Uterus (tissue), 3 donors: ENCODE measurements at regions not wholly inside any gene's neighbourhood (a gene's known extent, or its start where the extent isn't known, plus 50 kb on each side); places are given as distances from the start of the nearest gene placed in this dataset.

Experiments used
- DNase-seq, 2 donors: peaks; one replicate each; pipeline ENCODE4 v3.0.0-alpha.2; 2019 to 2020
- H3K27ac ChIP-seq, 2 donors: fragments of 200-600 bp; sonication (generic); 1 replicate in 1 of 2; 2 replicates in 1 of 2; pipeline ENCODE4 v1.5.1; 2016 to 2018
- H3K27me3 ChIP-seq, 2 donors: fragments of 200-600 bp; sonication (generic); one replicate each; pipeline ENCODE4 v1.5.1; 2018 to 2019; ENCODE audit warnings: control low read depth in 1 of 2
- H3K36me3 ChIP-seq, 2 donors: fragments of 200-600 bp; sonication (generic); one replicate each; pipeline ENCODE4 v1.5.1; 2019; ENCODE audit warnings: control low read depth in 1 of 2
- H3K4me1 ChIP-seq, 2 donors: fragments of 200-600 bp; sonication (generic); one replicate each; pipeline ENCODE4 v1.5.1; 2018 to 2019; ENCODE audit warnings: control low read depth in 1 of 2
- H3K4me3 ChIP-seq, 2 donors: fragments of 200-600 bp; sonication (generic); 1 replicate in 1 of 2; 2 replicates in 1 of 2; pipeline ENCODE4 v1.5.1; 2018 to 2019; ENCODE audit warnings: mild to moderate bottlenecking in 1 of 2
- H3K9me3 ChIP-seq, 2 donors: fragments of 200-600 bp; sonication (generic); one replicate each; pipeline ENCODE4 v1.5.1; 2019; ENCODE audit warnings: control low read depth in 1 of 2
- POLR2A ChIP-seq, 2 donors: fragments of 450-650 bp; IDR thresholded peaks; one replicate each; pipeline ENCODE4 v1.6.1; 2016; ENCODE audit warnings: antibody characterized with exemption in 2 of 2, mild to moderate bottlenecking in 1 of 2, moderate library complexity in 1 of 2
- intact Hi-C: fragments of 100-400 bp; cut with DNase I; formaldehyde crosslinking; loops from one replicate; pipeline ENCODE4 v1.15.1; 2023; ENCODE audit warnings: low total_unique reads
- TF ChIP-seq, protein P1 (sequence below), 4 experiments: fragments of 200-600 bp in 2 of 4; fragments of 450-650 bp in 2 of 4; sonication (generic) in 2 of 4; IDR thresholded peaks; one replicate each; pipeline ENCODE4 v1.5.1; 2016 to 2019; ENCODE audit warnings: antibody characterized with exemption in 4 of 4, mild to moderate bottlenecking in 2 of 4, moderate library complexity in 1 of 4
- donor health status: DM: yes; HTN: yes; CAD: no.

DNA sequence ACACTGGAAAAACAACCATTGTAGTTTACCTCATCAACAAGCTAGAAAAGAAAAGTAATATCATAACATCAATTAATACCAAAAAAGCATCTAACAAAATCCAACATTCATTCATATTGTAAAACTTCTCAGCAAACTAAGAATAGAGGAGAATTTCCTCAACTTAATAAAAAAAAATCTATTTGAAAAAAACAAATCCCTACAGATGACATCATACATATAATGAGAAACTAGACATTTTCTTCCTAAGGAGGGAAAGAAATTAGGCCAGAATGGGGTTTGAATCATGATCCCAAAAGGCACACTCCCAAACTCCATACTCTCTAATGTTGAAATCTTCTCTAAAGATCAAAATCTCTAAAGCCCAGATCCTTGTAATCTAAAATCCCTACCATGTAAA lies 460.0 kb downstream of the IRS1 start:
- Histone ChIP-seq H3K9me3 (no peaks in the 10 kb centered on the region), H3K4me1 (peaks cover 0 to 5% of the 10 kb centered on the region in 2 donors), H3K4me3 (no peak overlapping the region), H3K27ac (no peak overlapping the region), H3K36me3 (no peaks in the 10 kb centered on the region), H3K27me3 (no peaks in the 10 kb centered on the region)
- DNase-seq, result no peak
- intact Hi-C loops, result no loop called here
- TF ChIP-seq, protein P1, sequence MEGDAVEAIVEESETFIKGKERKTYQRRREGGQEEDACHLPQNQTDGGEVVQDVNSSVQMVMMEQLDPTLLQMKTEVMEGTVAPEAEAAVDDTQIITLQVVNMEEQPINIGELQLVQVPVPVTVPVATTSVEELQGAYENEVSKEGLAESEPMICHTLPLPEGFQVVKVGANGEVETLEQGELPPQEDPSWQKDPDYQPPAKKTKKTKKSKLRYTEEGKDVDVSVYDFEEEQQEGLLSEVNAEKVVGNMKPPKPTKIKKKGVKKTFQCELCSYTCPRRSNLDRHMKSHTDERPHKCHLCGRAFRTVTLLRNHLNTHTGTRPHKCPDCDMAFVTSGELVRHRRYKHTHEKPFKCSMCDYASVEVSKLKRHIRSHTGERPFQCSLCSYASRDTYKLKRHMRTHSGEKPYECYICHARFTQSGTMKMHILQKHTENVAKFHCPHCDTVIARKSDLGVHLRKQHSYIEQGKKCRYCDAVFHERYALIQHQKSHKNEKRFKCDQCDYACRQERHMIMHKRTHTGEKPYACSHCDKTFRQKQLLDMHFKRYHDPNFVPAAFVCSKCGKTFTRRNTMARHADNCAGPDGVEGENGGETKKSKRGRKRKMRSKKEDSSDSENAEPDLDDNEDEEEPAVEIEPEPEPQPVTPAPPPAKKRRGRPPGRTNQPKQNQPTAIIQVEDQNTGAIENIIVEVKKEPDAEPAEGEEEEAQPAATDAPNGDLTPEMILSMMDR (IDR thresholded peaks at IDR 0.05), result no peak
- no peak for TF ChIP-seq POLR2A (IDR thresholded peaks at IDR 0.05)

DNA sequence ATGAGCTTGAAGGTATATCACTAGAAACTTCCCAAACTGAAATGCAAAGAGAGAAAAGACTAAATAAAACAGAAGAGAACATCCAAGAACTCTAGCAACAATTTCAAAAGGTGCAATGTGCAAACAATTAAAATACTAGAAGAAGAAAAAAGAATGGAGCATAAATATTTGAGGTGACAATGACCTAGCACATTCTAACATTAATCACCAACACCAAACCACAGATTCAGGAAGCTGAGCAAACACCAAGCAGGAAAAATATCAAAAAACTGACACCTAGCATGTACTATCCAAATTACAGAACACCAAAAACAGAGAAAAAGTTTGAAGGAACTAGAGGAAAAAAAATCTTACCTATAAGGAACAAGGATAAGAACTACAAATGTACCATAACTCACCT lies 460.8 kb downstream of the IRS1 start:
- H3K9me3 ChIP-seq, result no peaks in the 10 kb centered on the region
- H3K27me3 ChIP-seq, result no peaks in the 10 kb centered on the region
- no peak for TF ChIP-seq POLR2A (IDR thresholded peaks at IDR 0.05)
- TF ChIP-seq, protein P1 (IDR thresholded peaks at IDR 0.05), result no peak
- H3K4me1 ChIP-seq, result peaks cover 0 to 5% of the 10 kb centered on the region in 2 donors
- intact Hi-C loops, result no loop called here
- DNase-seq, result no peak
- H3K4me3 ChIP-seq, result no peak overlapping the region
- H3K27ac ChIP-seq, result peak overlapping the region in 1 of 2 donors; percentile 68
- no peaks in the 10 kb centered on the region for H3K36me3 ChIP-seq

DNA sequence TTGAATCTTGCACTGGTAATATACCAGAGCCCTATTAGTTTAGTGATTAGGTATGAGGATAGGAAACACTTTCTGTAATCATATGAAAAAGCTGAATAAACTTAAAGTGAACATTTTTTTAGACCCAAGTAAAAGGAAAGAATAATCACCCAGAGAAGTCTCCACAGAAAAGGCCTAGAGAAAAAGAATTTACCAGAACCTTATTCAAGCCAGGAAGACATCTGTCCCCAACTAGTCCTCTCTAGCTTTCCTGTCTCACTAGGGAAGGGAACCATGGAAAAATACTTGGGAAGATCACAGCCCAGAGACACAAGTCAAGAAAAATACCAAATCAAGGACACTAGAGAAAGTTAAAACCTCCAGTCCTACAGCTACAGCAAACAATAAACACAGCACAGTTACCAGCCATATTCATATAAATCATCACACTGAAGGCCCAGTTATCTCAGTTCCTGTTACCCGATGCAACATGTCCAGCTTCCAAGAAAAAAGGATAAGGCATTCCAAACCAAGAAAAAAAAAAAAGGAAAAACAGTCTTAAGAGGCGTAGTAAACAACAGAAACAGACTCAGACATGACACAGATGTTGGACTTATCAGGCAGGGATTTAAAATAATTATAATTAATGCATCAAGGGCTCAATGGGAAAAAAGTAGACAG lies 461.5 kb downstream of the IRS1 start:
- H3K27ac ChIP-seq, result peak overlapping the region; percentile 56 to 68

DNA sequence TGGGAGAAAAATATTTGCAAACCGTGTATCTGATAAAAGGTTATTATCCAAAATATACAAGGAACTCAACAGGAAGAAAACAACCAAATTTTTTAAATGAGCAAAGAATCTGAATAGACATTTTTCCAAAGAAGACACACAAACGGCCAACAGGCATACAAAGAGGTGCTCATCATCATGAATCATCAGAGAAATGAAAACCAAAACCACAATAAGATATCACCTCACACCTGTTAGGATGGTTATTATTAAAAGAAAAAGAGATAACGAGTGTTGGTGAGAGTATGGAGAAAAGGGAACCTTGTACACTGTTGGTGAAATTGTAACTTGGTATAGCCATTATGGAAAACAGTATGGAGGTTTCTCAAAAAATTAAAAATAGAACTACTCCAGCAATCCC lies 463.3 kb downstream of the IRS1 start:
- H3K36me3 ChIP-seq, result no peaks in the 10 kb centered on the region
- no peaks in the 10 kb centered on the region for H3K27me3 ChIP-seq
- H3K9me3 ChIP-seq, result no peaks in the 10 kb centered on the region
- DNase-seq, result no peak
- peaks cover 0 to 5% of the 10 kb centered on the region in 2 donors for H3K4me1 ChIP-seq
- H3K27ac ChIP-seq, result no peak overlapping the region
- intact Hi-C loops, result no loop called here
- TF ChIP-seq, protein P1 (IDR thresholded peaks at IDR 0.05), result no peak
- no peak for TF ChIP-seq POLR2A (IDR thresholded peaks at IDR 0.05)
- H3K4me3 ChIP-seq, result no peak overlapping the region

More for the DNA sequence above, 461.5 kb downstream of the IRS1 start:
- no peak for DNase-seq
- H3K27me3 ChIP-seq, result no peaks in the 10 kb centered on the region
- H3K4me3 ChIP-seq, result no peak overlapping the region
- H3K4me1 ChIP-seq, result peaks cover 0 to 5% of the 10 kb centered on the region in 2 donors
- intact Hi-C loops, result no loop called here
- no peaks in the 10 kb centered on the region for H3K9me3 ChIP-seq
- no peaks in the 10 kb centered on the region for H3K36me3 ChIP-seq
- TF ChIP-seq, protein P1 (IDR thresholded peaks at IDR 0.05), result no peak
- no peak for TF ChIP-seq POLR2A (IDR thresholded peaks at IDR 0.05)

DNA sequence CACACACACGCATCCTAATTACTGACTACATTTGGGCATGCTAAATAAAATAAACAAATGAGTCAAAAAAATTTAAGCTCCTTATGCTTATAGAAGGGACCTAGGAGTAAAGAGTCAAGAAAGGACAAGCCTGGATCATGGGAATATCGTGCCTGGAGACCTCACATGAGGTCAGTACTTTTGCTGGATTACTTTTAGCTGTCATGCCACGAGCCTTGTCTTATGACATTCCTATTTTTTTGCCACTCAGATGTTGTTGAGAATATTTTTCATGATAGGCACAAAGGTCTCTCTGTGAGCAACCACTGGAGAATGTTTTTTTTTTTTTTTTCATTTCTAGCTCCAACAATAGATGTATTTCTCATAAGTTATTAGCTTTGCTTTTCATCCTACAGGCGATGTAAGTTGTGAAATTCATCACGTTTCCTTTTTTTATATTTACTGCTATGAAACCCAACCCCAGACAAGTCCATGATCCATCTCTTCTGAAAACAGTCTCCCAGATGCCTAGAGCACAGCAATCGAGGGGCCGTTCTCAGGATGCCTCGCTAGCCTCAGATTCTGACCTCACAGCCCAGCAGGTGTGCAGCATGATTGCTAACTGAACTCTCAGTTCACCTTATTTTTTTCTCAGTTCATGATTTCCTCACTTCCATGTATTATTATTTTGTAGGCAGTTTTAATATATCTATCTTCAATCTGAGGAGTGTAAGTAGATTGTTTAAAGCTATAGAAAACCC lies 464.5 kb downstream of the IRS1 start:
- no peak for DNase-seq
- peaks cover 0 to 5% of the 10 kb centered on the region in 2 donors for H3K4me1 ChIP-seq
- H3K27me3 ChIP-seq, result no peaks in the 10 kb centered on the region
- intact Hi-C loops, result no loop called here
- TF ChIP-seq, protein P1 (IDR thresholded peaks at IDR 0.05), result no peak
- TF ChIP-seq POLR2A (IDR thresholded peaks at IDR 0.05), result no peak
- no peaks in the 10 kb centered on the region for H3K36me3 ChIP-seq
- no peak overlapping the region for H3K27ac ChIP-seq
- no peaks in the 10 kb centered on the region for H3K9me3 ChIP-seq
- H3K4me3 ChIP-seq, result no peak overlapping the region
